WTC11 (cell line): ENCODE measurements at regions not wholly inside any gene's neighbourhood (a gene's known extent, or its start where the extent isn't known, plus 50 kb on each side); places are given as distances from the start of the nearest gene placed in this dataset.

Source experiments
- ATAC-seq: fragments of 200-7000 bp; cut with Tn5 transposase; 2 replicates; pipeline ENCODE4 v1.10.0; 2021; ENCODE audit warnings: mild to moderate bottlenecking, moderate library complexity
- CTCF ChIA-PET: fragments of 300-600 bp; sonication (Branson Sonifier 250); formaldehyde crosslinking; loops from one replicate; lab custom pipeline; 2021; ENCODE audit warnings: antibody characterized with exemption; lab: Charles Lee
- POLR2A ChIA-PET: fragments of 350-600 bp; sonication (Branson Sonifier 250); formaldehyde crosslinking; loops from one replicate; lab custom pipeline; 2021; ENCODE audit warnings: antibody characterized with exemption; lab: Charles Lee
- DNase-seq: peaks from one replicate; pipeline ENCODE4 v3.0.0; 2021; ENCODE audit warnings: low spot score
- H3K27ac Mint-ChIP-seq: 2 replicates; pipeline ENCODE4 v1.8.0; 2021; ENCODE audit warnings: mixed read lengths
- H3K27me3 Mint-ChIP-seq: 2 replicates; pipeline ENCODE4 v1.8.0; 2021; ENCODE audit warnings: low read depth, mild to moderate bottlenecking, moderate library complexity, mixed read lengths
- H3K36me3 Mint-ChIP-seq: 2 replicates; pipeline ENCODE4 v1.8.0; 2021; ENCODE audit warnings: mixed read lengths
- H3K4me1 Mint-ChIP-seq: 2 replicates; pipeline ENCODE4 v1.8.0; 2022; ENCODE audit warnings: mixed read lengths
- H3K4me3 Mint-ChIP-seq: 2 replicates; pipeline ENCODE4 v1.8.0; 2021; ENCODE audit warnings: mild to moderate bottlenecking, moderate library complexity, mixed read lengths
- H3K9me3 Mint-ChIP-seq: 2 replicates; pipeline ENCODE4 v1.8.0; 2021; ENCODE audit warnings: mixed read lengths
- CBFB ChIP-seq: sonication (generic); formaldehyde crosslinking; IDR thresholded peaks from 2 replicates; pipeline ENCODE4 v1.8.1; 2022; ENCODE audit warnings: mild to moderate bottlenecking, low read depth, missing genetic modification reagents
- CREM ChIP-seq: sonication (generic); formaldehyde crosslinking; IDR thresholded peaks from 2 replicates; pipeline ENCODE4 v1.8.1; 2022; ENCODE audit warnings: mild to moderate bottlenecking, missing genetic modification reagents, moderate library complexity
- E2F1 ChIP-seq: sonication (generic); formaldehyde crosslinking; IDR thresholded peaks from 2 replicates; pipeline ENCODE4 v1.8.0; 2022; ENCODE audit warnings: mild to moderate bottlenecking, missing genetic modification reagents
- ESRRA ChIP-seq: sonication (generic); formaldehyde crosslinking; IDR thresholded peaks from 2 replicates; pipeline ENCODE4 v1.8.1; 2022; ENCODE audit warnings: mild to moderate bottlenecking, missing genetic modification reagents, borderline replicate concordance
- FOXP1 ChIP-seq: sonication (generic); formaldehyde crosslinking; IDR thresholded peaks from 2 replicates; pipeline ENCODE4 v1.8.0; 2022; ENCODE audit warnings: missing genetic modification reagents, mild to moderate bottlenecking, moderate library complexity, borderline replicate concordance
- FOXP4 ChIP-seq: sonication (generic); formaldehyde crosslinking; IDR thresholded peaks from 2 replicates; pipeline ENCODE4 v1.8.0; 2022; ENCODE audit warnings: mild to moderate bottlenecking, missing genetic modification reagents
- IRF1 ChIP-seq: sonication (generic); formaldehyde crosslinking; IDR thresholded peaks from 2 replicates; pipeline ENCODE4 v1.8.0; 2023; ENCODE audit warnings: missing genetic modification reagents
- JUN ChIP-seq: sonication (generic); formaldehyde crosslinking; IDR thresholded peaks from 2 replicates; pipeline ENCODE4 v1.8.0; 2023; ENCODE audit warnings: mild to moderate bottlenecking, missing genetic modification reagents
- NR1H2 ChIP-seq: sonication (generic); formaldehyde crosslinking; IDR thresholded peaks from 2 replicates; pipeline ENCODE4 v1.9.0; 2021; ENCODE audit warnings: mild to moderate bottlenecking, moderate library complexity, missing genetic modification reagents
- OVOL2 ChIP-seq: fragments of 250-450 bp; sonication (Bioruptor Pico); IDR thresholded peaks from 2 replicates; pipeline ENCODE4 v1.9.0; 2021; ENCODE audit warnings: mild to moderate bottlenecking, borderline replicate concordance
- PREB ChIP-seq: sonication (generic); formaldehyde crosslinking; IDR thresholded peaks from 2 replicates; pipeline ENCODE4 v1.8.1; 2022; ENCODE audit warnings: mild to moderate bottlenecking, missing genetic modification reagents, moderate library complexity, borderline replicate concordance
- RORB ChIP-seq: fragments of 250-450 bp; sonication (Bioruptor Pico); IDR thresholded peaks from 2 replicates; pipeline ENCODE4 v1.9.0; 2021; ENCODE audit warnings: mild to moderate bottlenecking
- SMAD4 ChIP-seq: sonication (generic); formaldehyde crosslinking; IDR thresholded peaks from 2 replicates; pipeline ENCODE4 v1.8.0; 2022; ENCODE audit warnings: mild to moderate bottlenecking, missing genetic modification reagents
- STAT6 ChIP-seq: sonication (generic); formaldehyde crosslinking; conservative IDR thresholded peaks from 2 replicates; pipeline ENCODE4 v1.8.1; 2023; ENCODE audit warnings: mild to moderate bottlenecking, low read depth, missing genetic modification reagents, moderate library complexity
- ZBTB21 ChIP-seq: sonication (generic); formaldehyde crosslinking; IDR thresholded peaks from 2 replicates; pipeline ENCODE4 v1.8.1; 2023; ENCODE audit warnings: mild to moderate bottlenecking, missing genetic modification reagents, borderline replicate concordance
- ZBTB43 ChIP-seq: sonication (generic); formaldehyde crosslinking; IDR thresholded peaks from 2 replicates; pipeline ENCODE4 v1.8.1; 2023; ENCODE audit warnings: mild to moderate bottlenecking, missing genetic modification reagents
- ZNF121 ChIP-seq: sonication (generic); formaldehyde crosslinking; IDR thresholded peaks from 2 replicates; pipeline ENCODE4 v1.8.0; 2023; ENCODE audit warnings: missing genetic modification reagents
- ZNF263 ChIP-seq: sonication (generic); formaldehyde crosslinking; IDR thresholded peaks from 2 replicates; pipeline ENCODE4 v1.8.1; 2022; ENCODE audit warnings: low read depth, mild to moderate bottlenecking, moderate library complexity, missing genetic modification reagents
- ZNF512 ChIP-seq: sonication (generic); formaldehyde crosslinking; IDR thresholded peaks from 2 replicates; pipeline ENCODE4 v1.8.1; 2022; ENCODE audit warnings: missing genetic modification reagents, borderline replicate concordance
- ZSCAN18 ChIP-seq: fragments of 250-450 bp; sonication (Bioruptor Pico); IDR thresholded peaks from 2 replicates; pipeline ENCODE4 v2.1.2; 2022; ENCODE audit warnings: mild to moderate bottlenecking, moderate library complexity

GRCh38 chr14:55519473-55520080 lies 60.4 kb upstream of the KTN1 start (continued):
- TF ChIP-seq ZSCAN18 (CRISPR knock-in tag): no peak
- TF ChIP-seq FOXP1 (CRISPR knock-in tag): no peak
- no peak for TF ChIP-seq ZBTB43
- TF ChIP-seq ZNF263 (CRISPR knock-in tag): no peak
- no peak for TF ChIP-seq ZBTB21 (CRISPR knock-in tag)
- no peak for TF ChIP-seq ZNF121
- TF ChIP-seq STAT6: no peak
- TF ChIP-seq PREB (CRISPR knock-in tag): no peak
- TF ChIP-seq NR1H2 (CRISPR knock-in tag): no peak

- H3K4me1 Mint-ChIP-seq: no peaks in the 10 kb centered on the region
- no peak for TF ChIP-seq CBFB (CRISPR knock-in tag)
- TF ChIP-seq RORB (CRISPR knock-in tag): no peak
- TF ChIP-seq JUN (CRISPR knock-in tag): no peak
- no peak for TF ChIP-seq IRF1 (CRISPR knock-in tag)
- no peak for TF ChIP-seq ZNF512 (CRISPR knock-in tag)
- TF ChIP-seq E2F1: no peak
- TF ChIP-seq ESRRA (CRISPR knock-in tag): no peak
- no peak for TF ChIP-seq CREM (CRISPR knock-in tag)
- no peak for TF ChIP-seq SMAD4
- no peak for TF ChIP-seq OVOL2 (CRISPR knock-in tag)
- TF ChIP-seq FOXP4: no peak
- TF ChIP-seq, all 79 proteins: peak for 0
- H3K4me3 Mint-ChIP-seq: no peak overlapping the region
- ATAC-seq (no peak), DNase-seq (no peak)
- H3K27me3 Mint-ChIP-seq: no peaks in the 10 kb centered on the region
- peaks cover 20% of the 10 kb centered on the region for H3K9me3 Mint-ChIP-seq
- H3K36me3 Mint-ChIP-seq: peaks cover 3% of the 10 kb centered on the region; the same call in 1 of the 2 replicates
- ChIA-PET POLR2A (no interaction called here), CTCF (no interaction called here)
- H3K27ac Mint-ChIP-seq: no peak overlapping the region
These were observed 56.7 kb upstream of the KTN1 start for GRCh38 chr14:55523321-55523720.
